GM19238 (cell line): ENCODE measurements at regions not wholly inside any gene's neighbourhood (a gene's known extent, or its start where the extent isn't known, plus 50 kb on each side); places are given as distances from the start of the nearest gene placed in this dataset.
"Not testable (repeated sequence)": the region's sequence is repeated elsewhere in the genome, so short reads cannot be mapped to it uniquely, and the experiment has no call there.

Source experiments
- DNase-seq: peaks from one replicate; pipeline ENCODE4 v3.0.0; 2011; ENCODE audit warnings: low spot score; ENCODE audit not compliant: insufficient read length

- no peak for DNase-seq
These were observed 91.6 kb downstream of the TEX29 start for GRCh38 chr13:111411919-111412650.

DNA sequence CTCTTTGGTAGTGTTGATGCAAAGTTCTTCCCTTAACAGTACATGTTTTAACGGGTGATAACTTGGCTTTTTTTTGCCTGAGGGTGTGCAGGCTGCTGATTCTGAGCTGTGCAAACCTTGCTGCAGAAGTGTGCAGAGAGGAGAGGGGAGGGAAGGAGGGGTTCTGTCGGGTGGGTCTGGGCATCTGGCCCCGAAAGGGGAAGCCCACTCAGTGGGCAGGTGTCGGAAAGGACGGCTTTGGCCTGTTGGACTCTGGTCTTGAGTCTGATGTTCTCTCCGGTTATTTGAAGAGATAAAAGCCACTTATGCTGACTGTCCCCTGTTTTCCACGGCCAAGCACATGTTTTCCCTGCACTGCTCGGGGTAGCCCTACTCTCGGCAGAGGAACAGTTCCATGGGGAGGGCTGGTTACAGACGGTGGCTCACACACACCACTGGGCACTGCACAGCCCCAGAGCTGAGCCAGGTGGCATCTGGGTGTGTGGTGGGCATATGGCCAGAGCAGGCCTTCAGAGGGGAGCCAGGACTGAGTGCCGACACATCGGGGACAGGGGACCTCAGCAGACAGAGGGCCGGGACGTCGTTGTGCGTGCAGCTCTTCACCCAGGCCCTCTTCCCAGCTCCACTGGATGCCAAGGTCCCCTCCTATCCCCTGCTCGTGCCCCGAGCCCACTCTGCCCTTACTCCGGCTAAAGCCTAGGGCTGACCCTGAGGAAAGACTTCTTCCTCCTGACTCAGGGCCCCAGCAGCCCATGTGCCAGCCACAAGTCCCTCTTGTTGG lies 93.2 kb downstream of the TEX29 start:
- DNase-seq: no peak

DNA sequence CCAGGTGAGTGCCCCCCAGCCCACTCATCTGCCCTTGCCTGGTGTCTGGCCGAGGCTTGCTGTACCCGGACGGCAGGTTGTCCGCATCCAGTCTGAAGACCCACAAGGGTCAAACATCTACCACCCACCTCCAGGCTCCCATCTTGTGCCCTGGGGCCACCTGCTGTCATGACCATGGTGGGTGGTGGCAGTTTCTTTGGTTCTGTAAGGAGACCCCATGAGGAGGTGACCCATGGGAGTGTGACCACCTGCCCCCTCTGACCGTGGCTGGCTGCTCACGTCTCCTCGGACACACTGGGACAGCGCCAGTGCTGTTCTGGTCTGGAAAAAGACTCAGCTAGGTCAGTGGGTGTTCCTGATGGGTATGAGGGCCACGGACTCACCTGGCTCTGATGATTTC lies 93.9 kb downstream of the TEX29 start:
- no peak for DNase-seq

- no peak for DNase-seq
These were observed 94.8 kb downstream of the TEX29 start for GRCh38 chr13:111415246-111415645.

- no peak for DNase-seq
These were observed 95.3 kb downstream of the TEX29 start for GRCh38 chr13:111415765-111416164.

GRCh38 chr13:111418101-111418500 lies 97.7 kb downstream of the TEX29 start:
- DNase-seq: no peak

DNA sequence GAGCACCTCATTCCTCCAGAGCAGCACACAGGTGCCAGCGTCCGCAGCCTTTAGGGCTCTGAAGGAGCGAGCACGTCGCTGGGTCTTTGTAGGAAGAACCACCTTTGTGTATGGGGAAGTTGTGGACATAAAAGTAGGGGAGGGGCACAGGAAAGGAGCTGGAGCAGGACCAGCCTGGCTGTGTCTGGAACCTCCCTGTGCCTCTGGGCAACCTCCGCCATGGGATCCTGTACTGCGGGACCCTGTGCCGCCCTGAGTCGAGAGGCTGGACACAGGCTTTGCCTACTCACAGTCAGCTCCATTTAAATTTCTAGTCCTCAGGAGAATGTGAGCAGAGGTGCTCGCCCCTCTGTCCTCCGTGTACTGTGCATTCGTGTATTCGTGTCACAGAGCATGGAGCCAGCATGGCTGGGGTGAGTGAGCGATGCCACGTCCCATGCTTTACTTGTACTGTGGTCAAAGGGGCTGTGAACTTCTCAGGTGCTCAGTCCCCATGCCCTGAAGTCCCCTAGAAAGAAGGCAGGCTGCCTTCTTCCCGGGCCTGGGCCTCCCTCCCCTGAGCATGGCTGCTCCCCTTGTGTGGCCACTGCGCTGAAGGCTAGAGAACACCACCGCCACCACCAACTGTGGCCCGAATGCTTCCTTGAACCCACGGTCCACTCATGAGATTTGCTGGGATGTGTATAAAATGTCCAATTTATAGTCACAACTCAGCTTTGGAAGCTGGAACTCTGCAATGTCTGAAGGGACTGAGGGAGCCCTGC lies 99.9 kb downstream of the TEX29 start:
- no peak for DNase-seq

- no peak for DNase-seq
These were observed 100.8 kb downstream of the TEX29 start for GRCh38 chr13:111421216-111421615.

DNA sequence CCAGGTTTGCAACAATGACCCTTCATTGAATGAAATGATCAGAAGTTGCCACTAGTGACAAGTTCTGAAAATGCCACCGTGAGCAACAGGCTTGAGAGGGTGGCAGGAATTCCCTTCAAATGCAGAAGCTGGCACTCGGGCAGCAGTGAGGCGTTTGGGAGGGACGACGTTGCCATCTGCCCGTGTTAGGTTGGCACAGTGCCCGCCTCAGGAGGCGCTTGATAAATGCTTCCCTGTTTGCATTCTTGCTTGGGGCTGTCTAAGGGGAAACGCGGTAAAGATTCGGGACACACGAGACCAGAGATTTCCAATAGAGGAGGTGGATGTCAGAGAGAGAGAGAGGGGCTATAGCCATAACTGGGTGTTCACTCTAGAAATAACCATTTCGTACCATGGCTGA lies 101.9 kb downstream of the TEX29 start:
- DNase-seq: no peak

GRCh38 chr13:111423168-111423785 lies 102.8 kb downstream of the TEX29 start:
- no peak for DNase-seq

GRCh38 chr13:111424134-111424533 lies 103.7 kb downstream of the TEX29 start:
- no peak for DNase-seq

DNA sequence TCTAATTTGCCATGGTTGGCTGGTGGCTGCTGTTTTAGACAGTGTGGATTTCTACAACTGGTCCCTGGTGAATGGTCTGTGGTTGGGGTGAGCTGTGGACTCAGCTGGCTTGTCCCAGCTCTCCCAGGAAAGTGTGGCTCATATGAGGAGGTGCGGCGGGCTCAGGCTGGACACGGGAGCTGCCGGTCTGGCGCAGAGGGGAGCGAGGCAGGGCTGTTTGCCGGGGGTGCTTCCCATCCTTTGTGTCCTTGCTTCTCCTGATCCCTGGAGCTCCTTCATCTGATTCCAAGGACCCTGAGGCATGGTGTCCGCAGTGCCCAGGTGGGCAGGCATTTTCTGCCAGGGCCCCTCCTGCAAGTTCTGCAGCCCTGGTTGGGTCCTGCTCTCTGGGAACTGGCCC lies 104.9 kb downstream of the TEX29 start:
- DNase-seq: no peak

GRCh38 chr13:111429064-111429558 lies 108.7 kb downstream of the TEX29 start:
- peak; percentile 20 for DNase-seq

- DNase-seq: no peak
These were observed 110.8 kb downstream of the TEX29 start for GRCh38 chr13:111431206-111431605.

DNA sequence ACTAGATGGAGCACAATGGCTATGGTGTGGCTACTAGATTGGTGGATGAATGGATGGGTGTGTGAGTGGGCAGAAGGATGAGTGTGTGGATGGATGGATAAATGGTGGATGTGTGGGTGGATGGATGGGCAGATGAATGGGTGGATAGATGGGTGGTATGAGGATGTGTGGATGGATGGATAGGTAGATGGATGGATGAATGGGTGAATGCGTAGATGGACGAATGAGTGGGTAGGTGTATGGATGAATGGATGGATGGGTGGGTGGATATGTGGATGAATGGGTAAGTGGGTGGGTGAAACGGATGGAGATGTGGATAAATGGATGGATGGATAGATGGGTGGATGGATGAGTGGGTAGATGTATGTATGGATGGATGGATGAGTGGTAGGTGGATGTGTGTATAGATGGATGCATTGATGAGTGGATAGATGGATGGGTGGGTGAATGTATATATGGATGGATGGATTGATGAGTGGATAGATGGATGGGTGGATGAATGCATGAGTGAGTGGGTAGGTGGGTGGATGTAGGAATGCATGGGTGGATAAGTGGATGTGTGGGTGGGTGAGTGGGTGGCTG lies 114.2 kb downstream of the TEX29 start:
- DNase-seq: no peak

DNA sequence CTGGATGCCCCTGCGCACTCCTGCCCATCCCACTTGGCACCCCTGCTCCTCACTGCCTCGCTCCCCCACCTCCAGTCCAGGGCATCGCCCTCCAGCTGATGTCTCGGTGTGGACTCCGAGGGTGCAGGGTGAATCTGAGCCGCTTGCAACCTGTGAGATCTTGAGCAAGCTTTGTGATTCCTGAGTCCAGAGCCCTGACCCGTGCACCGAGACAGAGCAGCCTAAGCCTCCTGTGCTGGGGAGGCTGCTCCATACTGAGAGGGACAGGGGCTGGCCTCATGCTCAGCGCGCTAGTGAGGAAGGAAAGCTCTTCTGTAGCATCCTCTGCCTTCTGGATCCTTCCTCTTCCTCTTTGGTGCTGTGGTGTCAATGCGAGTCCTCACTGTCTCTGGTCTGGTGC lies 116.0 kb downstream of the TEX29 start:
- DNase-seq: no peak

GRCh38 chr13:111437417-111437816 lies 117.0 kb downstream of the TEX29 start:
- DNase-seq: no peak

GRCh38 chr13:111437856-111438547 lies 117.6 kb downstream of the TEX29 start:
- no peak for DNase-seq

GRCh38 chr13:111440492-111440891 lies 120.0 kb downstream of the TEX29 start:
- DNase-seq: not testable (repeated sequence)

DNA sequence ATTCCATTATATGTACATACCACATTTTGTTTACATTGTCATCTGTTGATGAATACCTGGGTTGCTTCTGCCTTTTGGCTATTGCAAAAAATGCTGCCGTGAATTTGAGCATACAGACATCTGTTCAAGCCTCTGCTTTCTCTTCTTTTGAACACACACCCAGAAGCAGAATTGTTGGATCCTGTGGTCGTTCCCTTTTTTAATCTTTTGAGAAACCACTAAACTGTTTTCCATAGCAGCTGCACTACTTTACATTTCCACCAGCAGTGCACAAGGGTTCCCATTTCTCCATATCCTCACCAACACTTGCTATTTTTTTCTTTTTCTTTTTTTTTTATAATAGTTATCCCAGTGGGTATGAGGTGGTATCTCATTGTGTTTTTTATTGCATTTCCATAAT lies 123.5 kb downstream of the TEX29 start:
- no peak for DNase-seq

DNA sequence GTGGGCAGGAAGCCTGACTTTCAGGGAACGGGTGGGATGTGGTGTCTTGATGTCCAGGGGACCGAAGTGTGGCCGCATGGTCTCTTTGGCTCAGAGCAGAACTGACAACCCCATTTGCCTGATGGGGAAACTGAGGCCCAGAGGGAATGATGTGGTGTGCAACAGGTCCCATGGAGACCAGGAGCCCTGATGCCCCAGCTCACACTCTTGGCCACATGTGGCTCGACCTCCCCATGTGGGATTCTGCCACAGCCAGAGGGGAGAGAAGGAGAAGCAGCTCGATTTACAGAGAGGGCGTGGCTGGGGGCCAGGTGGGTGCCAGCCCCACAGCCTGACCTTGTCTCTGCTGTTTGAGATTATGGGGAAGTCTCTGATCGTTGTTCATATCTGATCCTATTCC lies 128.1 kb downstream of the TEX29 start:
- no peak for DNase-seq
